GM21360 (cell line): ENCODE measurements at regions not wholly inside any gene's neighbourhood (a gene's known extent, or its start where the extent isn't known, plus 50 kb on each side); places are given as distances from the start of the nearest gene placed in this dataset.
"Not testable (repeated sequence)": the region's sequence is repeated elsewhere in the genome, so short reads cannot be mapped to it uniquely, and the experiment has no call there.

Experiments
- ATAC-seq: cut with Tn5 transposase; IDR thresholded peaks from one replicate; pipeline ENCODE4 v1.9.1; 2021; ENCODE audit warnings: mild to moderate bottlenecking, moderate library complexity; ENCODE audit not compliant: unreplicated experiment

DNA sequence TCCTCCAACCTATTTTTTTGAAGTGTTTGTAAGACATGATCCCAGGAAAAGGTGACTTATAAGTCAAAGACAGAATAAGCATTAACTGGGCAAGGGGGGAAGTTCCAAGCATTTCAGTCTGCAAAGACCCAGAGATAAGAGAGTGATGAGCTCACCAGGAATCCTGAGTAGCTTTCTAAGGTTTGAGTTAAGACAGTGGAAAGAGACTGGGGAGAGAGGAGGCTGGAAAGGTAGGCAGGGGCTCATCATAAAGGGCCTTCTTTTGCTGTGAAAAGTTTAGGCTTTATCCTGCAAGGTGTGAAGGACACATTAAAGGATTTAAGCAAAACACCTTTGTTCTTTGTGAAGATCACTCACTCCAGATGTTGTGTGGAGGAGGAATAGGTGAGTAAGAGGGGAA lies 438.8 kb downstream of the CHL1 start:
- no peak for ATAC-seq

DNA sequence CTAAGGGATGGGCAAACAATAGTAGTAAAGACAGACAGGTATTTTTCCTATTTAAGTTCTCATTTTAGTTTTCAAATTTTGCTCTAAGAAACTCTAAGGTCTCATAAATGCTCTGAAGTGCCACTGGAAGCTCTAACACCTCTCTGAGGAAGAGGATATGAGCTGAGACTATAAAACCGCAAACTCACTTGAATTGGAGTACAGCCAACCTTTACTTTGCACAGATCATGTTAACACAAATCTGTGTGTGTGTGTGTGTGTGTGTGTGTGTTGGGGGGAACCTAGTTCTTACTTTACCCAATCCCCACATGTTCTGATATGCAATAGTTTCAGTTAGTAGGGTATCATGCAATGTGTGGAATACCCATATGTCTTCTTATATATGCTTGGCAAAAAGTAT lies 446.8 kb downstream of the CHL1 start:
- ATAC-seq, result no peak

DNA sequence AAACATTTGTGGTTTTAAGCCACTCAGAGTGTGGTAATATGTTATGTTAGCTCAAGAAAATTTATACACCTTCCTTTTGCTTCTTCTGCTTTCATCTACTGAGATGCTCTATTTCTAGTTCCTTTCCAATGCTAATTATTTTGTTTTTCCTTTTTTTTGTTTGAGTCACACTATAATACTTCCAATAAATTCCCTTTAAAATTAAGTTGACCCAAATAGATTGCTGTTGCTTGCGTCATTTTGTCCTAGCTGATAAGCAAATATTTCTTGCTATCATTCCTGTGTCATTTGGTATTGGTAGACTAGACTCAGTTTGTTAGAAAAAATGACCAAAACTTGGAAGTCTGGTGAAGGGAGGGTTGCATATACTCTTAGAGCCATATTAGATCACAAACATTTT lies 437.0 kb upstream of the CNTN6 start:
- ATAC-seq, result no peak

DNA sequence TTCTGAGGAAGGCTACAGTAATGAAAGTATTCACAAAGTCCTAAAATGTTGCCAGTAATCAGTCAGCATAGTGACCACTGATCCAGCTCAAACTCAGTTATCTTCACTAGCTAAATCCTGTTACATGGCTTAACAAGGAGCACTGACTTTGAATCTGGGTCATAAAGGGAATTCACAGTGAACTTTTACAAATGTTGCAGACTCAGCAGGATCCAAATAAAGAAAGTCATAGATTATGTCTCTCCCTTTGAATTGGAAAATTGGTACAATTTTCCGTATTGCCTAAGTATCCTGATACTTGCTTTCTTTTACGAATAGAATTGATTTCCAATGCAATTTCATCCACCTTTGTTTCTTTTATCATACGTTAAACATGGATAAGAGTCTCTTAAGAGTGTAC lies 431.5 kb upstream of the CNTN6 start:
- no peak for ATAC-seq

DNA sequence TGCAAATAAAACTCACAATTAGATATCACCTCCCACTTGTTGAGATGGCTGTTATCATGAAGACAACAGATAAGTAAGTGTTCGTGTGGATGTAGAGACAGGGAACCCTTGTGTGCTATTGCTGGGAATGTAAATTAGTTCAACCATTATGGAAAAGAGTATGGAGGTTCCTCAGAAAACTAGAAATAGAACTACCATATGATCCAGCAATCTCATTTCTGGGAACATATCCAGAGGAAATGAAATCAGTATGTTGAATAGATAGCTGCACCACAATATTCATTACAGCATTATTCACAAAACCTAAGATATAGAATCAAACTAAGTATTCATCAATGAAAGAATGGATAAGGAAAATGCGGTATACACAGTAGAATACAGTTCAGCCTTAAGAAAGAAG lies 418.7 kb upstream of the CNTN6 start:
- no peak for ATAC-seq

DNA sequence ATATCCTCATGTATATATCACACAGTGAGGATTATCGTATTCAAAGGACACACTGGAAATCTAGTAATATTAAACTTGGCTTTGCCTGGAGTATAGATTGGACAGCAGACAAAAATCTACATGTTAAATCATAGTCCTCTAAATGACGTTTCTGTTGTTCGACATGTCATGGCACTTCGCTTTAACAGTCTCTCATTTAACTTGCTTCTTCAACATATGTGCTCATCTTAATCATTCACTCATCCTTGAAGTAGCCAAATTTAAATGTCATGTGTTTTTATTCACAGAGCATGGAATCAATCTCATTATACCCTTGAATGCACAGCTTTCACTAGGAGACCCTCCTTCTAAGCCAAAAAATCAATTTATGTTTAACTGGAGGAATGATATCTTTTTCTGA lies 417.0 kb upstream of the CNTN6 start:
- no peak for ATAC-seq

DNA sequence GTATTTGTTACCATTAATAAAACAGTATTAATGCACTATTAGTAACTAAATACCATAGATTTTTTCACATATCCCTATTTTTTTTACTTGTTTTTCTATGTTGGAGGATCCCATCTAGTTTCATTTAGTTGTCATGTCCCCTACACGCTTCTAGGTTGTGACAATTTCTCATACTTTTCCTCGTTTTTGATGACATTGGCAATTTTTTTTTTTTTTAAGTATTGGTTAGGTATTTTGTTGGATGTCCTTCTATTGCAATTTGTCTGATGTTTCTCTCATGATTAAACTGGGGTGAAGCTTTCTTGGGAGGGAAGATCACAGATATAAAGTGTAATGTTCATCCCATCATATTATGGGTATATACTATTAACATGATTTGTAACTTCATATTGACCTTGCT lies 409.1 kb upstream of the CNTN6 start:
- ATAC-seq, result no peak

DNA sequence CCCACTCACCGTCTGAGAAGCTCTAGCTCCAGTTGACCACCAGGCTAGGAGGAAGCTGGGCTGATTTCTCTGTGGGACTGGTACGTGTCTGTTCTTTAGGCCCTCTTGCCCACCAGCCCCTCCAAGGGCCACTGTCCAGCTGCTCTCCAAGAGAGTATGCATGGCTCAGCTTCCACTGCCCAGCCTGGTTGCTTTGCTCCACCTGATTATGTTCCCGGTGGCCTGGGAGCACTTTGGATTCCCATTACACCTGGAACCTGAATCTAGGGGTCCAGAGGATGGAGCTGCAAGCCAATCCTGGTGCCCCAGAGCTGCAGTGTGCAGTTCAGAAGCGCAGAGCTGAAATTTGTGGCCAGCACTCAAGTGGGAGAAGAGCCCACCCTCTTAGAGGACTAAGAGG lies 402.1 kb upstream of the CNTN6 start:
- no peak for ATAC-seq

DNA sequence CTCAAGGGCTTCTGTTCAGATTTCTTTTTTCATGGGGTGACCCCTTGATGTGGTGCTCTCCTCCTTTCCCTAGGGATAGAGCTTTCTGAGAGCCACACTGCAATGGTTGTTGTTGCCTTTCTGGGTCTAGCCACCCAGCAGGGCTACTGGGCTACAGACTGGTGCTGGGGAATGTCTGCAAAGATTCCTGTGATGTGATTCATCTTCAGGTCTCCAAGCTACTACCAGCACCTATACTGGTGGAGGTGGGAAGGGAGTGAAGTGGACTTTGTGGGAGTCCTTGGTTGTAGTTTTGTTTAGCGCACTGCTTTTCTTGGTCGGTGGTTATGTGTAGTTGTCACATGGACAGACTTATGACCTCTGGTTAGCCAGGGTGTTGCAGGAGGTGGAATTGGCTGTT lies 392.3 kb upstream of the CNTN6 start:
- no peak for ATAC-seq

DNA sequence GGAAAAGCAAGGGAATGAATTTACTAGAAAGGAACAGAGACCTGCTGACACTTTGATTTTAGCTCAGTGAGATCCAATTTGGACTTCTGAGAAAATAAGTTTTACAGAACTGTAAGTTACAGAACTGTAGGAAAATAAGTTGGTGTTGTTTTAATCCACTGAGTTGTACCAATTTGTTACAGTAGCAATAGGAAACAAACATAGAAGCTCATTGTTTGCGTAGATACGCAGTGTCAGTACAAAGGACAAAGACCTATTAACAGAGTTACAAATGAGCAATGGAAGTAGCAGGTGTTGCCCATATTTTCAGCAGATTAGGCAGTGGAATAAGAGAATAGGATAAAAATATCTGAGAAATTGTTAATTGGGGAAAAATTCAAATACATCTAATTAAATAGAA lies 385.8 kb upstream of the CNTN6 start:
- no peak for ATAC-seq

DNA sequence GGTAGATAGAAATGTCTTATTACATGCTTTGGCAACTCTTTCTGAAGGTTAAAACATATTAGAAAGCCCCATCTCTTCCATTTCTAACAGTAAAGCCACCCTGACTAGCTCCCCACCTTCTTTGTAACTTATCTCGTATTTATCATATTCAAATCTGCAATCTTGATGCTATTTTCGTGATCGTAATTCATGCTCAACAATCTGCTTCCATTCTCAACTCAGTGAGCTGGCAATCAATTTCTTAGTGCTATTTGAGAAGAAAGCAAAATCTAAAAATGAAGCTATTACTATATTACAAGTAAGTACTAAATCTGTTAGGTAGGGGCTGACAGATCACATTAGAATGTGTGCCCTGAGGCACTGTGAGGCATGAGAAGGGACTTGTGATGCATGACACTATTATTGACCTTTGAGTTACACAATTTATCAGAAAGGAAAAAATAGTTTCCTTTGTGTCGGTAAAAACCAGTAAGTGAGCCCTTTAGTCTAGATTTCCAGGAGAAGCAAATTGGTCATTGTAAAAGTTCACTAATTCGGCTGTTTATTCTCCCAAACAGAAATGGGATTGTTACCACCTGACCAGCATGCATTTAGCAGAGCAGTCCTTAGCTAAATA lies 379.7 kb upstream of the CNTN6 start:
- no peak for ATAC-seq

DNA sequence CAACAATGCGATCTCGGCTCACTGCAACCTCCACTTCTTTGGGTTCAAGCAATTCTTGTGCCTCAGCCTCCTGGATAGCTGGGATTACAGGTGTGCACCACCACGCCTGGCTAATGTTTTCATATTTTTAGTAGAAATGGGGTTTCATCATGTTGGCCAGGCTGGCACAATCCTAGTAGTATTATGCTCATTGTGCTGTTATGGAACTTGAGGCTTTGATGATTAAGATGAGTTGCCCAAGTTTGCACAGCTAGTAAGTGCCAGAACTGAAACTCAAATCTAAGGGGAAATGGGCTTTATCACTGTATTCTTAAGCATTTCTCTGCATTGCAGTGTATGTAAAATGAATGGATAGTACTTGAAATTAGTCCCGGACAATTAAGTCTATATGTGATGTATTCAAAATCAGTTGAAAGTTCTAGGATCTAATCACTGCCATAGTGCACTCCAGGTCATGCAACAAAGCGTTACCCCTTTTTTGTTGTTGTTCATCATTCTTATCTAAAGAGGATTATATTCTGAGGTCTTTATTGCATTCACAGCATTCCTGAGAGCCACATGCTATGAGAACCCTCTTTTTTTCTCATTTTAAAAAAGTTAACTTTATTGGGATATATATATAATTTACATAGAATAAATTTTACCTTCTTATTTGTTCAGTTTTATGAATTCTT lies 378.7 kb upstream of the CNTN6 start:
- no peak for ATAC-seq

DNA sequence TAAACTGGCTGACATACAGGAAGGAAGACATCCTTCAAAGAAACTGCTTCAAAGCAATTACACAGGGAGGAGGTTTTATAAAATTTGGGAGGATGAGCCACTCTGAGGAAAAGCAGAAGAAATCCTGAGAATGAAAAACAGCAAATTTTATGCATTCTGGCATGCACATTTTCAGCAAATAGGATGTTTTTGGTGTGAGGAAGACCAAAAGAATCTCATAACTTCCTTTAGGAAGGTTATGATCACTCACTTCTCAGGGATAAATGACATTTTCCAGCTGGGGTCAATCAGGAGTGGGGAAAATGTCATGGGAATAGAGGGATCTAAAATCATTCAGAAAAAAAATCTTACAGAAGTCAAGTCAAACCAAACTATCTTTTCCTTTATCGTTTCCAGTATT lies 371.7 kb upstream of the CNTN6 start:
- ATAC-seq, result no peak

DNA sequence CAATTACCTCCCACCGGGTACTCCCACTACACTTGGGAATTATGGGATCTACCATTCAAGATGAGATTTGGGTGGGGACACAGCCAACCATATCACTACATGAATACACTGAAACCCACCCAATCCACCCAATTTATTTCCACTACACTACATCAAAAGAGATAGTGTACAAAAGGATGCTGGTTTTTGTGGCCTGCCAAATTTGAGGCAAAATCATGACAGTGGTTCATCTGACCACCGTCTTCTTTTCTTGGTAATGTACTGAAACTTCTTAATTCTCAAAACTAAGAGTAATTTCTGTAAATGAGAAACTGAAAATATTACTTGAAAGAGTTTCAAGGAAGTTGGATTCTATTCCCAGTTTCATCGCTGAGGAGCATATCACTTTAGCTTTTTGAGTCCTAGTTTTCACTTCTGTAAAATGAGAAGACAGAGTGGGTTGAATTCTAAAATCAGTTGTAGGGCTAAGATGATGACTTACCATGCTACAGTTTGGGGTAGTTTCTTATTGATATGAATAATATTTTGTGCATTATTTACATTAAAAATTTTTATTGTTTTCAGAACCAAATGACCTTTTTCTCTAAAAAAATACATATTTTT lies 360.4 kb upstream of the CNTN6 start:
- no peak for ATAC-seq

DNA sequence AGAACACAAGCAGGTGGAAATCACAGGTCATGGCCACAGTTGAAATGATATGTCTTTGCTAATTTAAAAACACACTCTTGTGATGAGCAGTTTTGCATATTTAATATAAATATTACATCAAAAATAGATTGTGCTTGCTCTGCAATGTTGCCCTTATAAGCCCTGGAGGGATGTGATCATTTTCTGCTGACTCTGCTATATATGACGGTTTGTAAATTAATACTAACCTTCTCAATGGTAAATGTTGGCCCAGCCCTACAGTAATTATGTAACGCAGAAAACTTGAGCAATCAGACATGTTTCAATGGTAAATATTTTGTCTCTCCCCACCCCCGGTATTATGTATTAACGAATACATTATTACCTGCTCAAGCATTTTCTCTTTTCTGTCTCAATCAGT lies 359.5 kb upstream of the CNTN6 start:
- no peak for ATAC-seq

DNA sequence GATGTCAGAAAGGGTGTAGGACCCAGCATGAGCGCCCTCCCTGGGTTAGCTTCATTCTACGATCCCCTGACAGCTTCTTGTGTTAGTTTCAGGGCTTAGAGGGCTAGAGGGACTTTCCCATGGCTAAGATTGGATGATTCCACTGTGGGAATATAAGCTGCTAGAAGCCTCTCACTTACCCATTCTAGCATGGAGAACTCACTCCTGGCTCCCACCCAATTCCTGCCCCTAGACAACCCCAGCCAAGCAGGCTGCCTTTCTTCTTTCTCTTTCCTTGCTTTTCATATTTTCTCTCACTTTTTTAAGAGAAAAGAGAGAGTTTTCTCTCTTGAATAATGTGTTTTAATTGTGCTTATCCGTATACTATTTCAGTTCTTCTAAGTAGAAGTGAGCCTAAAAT lies 335.1 kb upstream of the CNTN6 start:
- ATAC-seq, result no peak

DNA sequence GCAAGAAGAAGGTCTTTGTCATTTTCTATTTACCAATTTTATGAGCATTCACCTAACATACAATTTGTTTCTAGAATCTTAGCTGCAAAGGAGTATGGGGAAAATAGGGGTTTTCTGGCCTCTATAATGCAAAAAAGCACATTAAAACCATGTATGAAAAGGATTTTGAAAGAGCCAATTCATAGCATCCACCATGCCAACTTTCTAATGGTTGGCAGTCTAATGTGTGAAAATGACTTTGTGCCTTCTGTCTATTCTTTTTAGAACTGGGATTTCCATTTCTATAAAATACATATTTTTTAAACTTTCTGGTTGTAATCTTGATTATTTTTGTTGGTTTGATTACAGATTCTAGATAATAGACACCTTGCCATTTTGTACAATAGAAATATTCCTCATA lies 333.7 kb upstream of the CNTN6 start:
- ATAC-seq, result no peak

DNA sequence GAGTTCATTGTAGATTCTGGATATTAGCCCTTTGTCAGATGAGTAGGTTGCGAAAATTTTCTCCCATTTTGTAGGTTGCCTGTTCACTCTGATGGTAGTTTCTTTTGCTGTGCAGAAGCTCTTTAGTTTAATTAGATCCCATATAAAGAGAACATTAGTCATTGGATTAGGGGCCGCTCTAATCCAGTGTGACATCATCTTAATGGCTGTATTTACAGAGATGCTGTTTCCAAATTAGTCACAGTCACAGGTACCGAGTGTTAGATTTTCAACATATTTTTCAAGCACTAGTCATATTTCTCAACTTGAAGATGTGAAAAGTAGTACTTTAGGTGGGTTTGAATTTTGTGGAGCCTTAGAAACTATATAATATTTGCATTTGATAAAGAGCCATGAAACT lies 319.4 kb upstream of the CNTN6 start:
- not testable (repeated sequence) for ATAC-seq

DNA sequence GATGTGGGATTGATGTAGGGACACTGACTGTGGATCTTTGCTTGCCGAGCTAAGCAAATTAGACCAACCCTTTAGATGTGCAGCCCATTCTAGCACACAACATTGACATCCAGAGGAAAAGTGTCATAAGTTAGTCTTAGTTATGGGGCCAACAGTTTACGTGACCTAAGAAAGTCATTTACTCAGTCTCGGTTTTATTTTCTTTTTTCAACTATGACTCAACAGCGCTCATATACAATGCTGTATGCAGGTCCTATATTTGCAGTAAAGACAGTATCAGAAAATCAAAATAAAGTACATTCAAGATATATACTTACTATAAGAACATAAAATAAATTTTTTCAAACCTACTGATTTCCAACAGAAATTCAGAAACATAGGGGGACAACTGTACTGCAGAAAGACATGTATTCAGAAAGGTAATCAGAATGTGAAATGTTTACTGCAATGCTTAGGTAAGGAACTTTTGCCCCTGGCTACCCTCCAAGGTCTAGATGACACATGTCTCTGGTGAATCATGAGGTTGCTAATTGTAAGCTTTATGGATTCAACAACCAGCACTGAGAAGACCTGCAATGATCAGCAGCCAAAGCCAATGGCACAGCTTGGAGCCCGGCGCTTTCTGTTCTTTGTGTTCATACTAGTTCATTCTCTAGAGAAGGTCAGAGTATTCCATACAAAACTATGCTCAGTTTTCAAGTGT lies 317.5 kb upstream of the CNTN6 start:
- ATAC-seq, result no peak

DNA sequence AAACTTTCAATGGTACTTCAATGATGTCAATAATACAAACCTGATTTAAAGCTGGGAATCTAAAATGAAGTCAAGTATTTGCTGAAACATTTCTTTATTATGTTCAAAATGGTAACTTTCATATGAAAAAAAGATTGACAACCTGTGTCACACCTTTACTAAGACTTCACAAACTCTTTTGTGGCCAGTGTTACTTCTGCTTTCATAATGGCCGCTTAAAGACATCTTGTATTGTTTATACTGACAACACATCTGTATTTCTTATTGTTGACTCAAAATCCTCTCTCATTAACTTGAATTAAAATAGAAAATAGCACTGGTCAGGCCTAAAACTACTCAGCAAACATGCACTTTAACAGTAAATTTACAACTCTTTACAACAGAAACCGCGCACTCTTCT lies 312.3 kb upstream of the CNTN6 start:
- ATAC-seq, result no peak

DNA sequence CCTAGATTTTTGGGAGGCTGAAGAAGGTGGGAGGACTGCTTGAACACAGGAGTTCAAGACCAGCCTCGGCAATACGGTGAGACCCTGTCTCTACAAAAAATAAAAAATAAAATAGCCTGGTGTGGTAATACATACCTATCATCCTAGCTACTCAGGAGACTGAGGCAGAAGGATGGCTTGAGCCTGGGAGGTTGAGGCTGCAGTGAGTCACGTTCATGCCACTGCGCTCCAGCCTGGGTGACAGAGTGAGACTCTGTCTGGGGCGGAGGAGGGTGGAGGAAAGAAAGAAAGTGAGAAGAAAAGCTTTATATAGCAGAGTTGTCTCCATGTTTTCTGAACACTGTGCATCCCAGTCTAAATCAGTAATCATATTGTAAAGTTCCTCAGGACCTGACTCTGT lies 301.4 kb upstream of the CNTN6 start:
- no peak for ATAC-seq

DNA sequence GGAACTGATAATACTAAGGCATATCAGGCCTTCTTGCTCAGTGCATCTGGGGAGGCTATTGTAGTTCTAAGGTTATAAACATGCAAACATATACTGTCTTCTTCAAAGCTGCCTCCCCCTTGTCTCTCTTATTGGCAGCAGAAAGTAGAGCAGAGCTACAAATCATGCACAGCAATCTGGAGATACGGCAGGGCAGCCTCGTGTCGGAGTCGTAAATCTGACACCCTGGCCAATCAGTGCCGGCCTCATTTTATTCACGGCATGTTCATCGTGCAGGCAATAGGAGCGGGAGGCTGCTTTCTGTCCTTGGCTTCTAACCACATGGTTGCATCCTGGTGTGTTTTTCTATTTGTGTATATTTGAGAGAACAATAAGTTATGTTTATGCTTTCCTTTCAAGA lies 300.2 kb upstream of the CNTN6 start:
- ATAC-seq, result no peak
